HG03342 (cell line): ENCODE measurements at regions not wholly inside any gene's neighbourhood (a gene's known extent, or its start where the extent isn't known, plus 50 kb on each side); places are given as distances from the start of the nearest gene placed in this dataset.

Source experiments
- ATAC-seq: cut with Tn5 transposase; IDR thresholded peaks from one replicate; pipeline ENCODE4 v1.9.1; 2021; ENCODE audit warnings: mild to moderate bottlenecking, moderate library complexity; ENCODE audit not compliant: unreplicated experiment

DNA sequence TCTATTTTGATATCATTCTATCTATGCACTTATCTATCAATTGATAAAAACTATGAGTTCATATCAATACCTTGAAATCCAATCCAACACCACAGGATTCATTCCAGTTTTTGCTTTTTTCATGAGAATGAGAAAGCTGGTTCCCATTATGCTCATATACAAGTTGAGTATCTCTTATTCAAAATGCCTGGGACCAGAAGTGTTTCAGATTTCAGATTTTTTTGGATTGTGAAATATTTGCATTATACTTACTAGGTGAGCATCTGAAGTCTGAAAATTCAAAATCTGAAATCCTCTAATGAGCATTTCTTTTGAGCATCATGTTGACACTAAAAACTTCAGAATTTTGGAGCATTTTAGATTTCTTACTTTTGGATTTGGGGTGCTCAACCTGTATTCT lies 67.8 kb upstream of the DCBLD2 start:
- ATAC-seq, result no peak

DNA sequence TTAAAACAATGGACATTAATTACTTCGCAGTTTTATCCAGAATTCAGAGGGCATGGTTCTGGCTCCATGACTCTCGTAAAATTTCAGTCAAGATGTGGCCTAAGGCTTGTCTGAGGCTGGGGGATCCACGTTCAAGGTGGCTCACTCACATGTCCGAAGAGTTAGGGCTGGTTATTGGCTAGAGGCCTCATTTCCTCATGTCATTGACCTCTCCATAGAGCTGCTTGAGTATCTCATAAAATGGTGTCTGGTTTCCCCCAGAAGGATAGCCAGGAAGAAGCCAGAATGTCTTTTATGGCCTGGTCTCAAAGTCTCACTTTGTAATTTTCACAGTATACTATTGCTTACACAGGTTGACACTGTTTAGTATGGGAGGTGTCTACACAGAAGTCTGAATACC lies 67.3 kb upstream of the DCBLD2 start:
- ATAC-seq, result no peak

DNA sequence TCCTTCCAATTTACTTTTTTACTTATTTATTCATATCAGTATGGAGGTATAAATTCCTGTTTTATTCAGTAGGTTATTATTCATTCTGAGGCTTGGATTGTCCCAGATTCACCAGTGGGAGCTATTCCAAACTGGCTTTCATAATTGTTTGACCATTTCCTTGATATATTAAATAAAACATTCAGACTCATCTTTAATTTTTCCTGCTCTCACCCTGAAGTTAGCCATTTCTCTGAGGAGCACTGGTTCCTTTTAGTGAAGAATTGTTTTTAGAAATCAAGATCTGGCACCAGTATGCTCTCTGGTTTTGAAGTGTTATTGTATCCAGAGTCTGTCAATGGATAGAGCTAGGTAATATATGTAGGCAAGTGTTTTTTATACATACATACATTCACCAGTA lies 66.9 kb upstream of the DCBLD2 start:
- no peak for ATAC-seq

DNA sequence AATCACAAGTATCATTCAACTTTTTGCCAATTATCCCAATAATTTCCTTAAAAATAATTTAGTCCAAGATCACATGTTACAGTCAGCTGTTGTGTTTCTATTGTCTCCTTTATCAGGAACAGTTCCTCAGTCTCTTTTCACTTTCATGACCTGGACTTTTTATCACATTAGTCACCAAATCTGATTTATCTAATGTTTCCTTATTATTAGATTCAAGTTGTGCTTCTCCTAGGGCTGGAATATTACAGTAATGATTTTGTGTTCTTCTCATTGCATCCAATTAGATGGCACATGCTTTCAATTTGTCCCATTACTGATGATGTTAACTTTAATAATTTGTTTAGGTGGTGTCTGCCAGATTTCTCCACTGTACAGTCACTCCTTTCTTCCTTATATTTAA lies 66.3 kb upstream of the DCBLD2 start:
- ATAC-seq, result no peak

DNA sequence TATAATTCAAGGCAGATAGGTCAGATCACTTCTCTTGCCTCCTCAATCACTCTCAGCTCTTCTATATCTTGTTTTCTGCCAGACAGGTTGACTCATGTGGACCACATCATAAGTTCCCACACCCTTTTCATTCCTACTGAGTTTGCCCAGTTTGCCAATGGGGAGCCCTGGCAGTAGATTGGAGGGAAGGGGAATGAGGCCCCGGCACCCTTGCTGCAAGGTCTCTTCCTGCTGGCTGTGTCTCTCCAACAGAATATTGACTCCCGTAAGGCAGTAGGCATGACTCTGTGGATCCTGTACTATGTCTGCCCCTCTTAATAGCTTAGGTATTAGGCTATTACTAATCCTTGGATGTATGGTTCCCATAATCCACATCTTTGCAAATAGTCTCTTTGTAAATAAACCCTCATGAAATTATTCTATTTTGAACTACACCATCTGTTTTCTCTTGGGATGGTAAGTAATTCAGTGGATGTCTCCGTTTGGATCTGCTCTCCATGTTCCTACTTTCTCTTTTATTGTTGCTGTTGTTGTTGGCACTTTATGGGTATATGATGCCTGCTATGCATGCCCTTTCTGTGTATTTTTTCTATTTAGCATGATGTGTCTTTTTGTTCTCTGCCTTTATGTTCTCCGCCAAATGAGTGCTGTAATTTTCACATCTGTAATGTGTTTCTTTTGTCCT lies 65.5 kb upstream of the DCBLD2 start:
- ATAC-seq, result no peak

DNA sequence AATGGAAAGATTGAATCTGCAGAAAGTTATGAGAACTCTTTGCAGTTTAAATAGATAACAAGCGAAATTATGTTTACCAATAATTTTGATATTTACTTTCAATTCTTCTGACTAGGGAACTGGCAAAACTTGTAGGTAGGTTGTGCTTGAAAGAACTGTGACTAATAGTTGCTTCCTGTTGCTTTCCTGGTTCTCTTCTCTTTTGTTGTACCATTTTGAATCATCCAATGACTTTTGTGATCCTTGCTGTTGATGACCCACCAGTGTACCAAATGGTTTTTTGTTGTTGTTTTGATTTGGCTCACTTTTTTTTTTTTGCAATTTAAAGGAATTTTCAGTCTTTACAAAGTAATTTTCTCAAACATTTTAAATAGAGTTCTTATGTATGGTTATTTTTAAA lies 64.9 kb upstream of the DCBLD2 start:
- no peak for ATAC-seq

DNA sequence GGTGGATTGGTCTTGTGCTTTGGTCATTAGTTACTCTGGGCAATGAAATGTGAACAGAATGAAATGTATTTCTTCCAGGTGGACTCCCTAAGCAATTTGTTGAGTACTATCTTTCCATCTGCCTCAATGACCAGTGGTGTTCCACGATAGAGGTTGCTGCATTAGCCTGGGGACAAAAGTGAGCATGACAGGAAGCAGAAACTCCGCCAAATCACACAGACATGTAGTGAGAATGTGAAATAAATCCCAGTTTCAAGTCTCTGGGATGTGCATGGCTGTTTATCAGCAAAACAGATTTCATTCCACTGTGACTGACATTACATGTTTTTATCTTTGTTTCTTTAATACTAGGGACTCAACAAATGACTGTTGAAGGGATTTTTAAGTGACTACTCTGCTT lies 63.3 kb upstream of the DCBLD2 start:
- no peak for ATAC-seq

DNA sequence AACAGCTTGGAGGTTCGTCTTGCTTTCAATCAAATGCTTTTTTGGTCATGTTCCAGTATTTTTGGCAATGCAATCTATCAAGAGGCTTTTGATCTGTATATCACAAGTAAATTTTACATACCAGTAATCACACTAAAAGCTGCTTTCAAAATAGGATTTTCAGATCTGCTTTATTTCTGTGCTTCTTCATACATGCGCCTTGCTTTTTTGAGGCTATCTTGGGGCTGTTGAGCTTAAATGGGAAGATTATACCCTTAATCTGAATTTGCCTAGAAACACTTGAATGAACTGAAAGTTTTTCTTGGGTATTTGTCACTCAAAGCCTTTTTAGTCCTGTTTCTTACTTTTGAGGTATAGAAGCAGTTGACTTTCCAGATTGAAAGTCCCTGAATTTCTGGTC lies 62.1 kb upstream of the DCBLD2 start:
- ATAC-seq, result no peak

DNA sequence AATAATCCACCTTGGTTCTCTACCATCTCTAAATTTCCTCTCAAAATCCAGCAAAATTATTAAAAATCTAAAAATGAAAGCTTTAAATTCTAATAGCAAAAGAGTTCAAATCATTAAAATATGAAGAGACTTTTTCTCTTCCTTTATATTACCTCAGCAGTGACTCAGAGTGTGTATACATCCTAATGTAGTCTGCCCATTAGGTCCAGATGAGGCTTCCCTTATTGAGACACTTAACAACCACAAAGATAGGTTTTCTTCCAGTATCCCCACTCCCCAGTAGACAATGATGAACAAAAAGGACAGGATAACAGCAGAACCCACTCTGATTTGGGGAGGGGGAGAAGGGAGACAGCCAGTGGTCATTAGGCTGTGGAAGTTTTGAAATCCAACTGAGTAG lies 61.5 kb upstream of the DCBLD2 start:
- no peak for ATAC-seq

DNA sequence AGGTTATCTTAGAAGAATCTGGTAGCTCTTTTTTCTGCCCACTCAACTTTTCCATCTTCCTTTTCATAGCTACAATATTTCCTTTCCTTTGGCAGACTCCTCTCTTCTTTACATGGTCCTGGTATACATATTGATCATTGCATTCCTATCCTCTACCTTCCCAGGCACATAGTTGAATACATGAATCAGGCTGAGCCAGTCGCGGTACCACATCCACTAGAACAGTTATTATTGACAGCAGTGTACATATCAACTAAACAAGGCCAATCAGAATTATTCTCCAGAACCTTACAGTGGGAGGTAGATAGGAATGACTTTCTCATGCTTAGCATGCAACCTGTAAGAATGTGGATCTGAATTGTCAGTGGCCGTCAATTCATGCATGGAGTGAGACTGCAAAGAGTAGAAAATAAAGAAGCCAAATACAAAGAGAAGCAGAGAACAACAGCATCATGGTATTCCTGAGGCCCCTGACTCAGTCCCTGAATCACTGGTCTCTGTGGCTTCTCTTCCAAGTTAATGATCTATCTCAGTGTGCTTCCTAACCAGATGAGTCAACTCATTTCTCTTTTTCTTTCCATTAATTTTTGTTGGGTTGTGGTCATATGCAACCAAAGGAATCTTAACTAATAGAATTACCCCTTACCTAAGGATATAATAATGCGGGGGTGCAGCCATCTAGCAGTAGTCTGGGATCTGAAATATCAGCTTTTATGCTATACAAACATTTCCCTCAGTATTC lies 60.9 kb upstream of the DCBLD2 start:
- ATAC-seq, result no peak

DNA sequence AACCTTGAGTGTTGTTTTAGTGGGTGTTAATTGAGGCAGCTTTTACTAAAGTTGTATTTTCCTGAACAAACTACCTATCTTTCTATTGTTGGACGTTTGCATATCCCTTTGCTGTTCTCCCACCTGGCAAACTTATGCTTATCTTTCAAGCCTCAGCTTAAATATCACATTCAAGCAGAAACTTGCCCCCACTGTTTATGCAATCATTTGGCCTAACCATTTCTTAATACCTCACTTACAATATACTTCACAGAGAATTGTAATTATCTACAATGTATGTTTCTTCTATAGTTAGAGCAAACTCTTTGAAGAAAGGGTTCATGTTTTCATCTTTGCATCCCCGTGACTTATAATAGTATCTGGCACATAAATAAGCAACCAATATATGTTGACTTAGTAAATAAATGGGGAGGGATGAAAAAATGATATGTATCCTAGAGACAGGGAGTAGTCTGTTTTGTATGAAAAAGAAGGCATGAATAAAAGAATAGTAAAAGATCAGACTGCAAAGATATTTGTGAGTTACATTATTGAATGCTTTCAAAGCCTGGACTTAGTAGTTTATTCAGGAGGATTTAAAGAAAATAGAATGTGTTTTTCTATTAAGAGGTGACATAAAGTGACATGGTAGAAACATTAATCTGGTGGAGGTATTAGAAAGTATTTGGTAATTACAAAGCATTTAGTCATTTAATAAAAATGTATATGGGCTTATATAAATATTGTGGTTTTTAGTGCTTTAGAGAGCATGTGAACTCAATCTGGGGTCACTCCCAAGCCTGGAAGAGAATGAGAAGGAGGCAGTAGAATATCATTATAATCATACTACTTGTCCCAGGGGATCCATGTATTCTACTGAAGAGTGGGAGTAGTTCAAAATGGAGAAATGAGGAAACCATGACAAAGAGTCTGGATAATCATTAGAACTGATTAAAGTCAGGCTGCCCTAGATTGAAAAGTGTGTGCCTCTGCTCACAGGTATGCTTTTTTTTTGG lies 60.0 kb upstream of the DCBLD2 start:
- ATAC-seq, result no peak

DNA sequence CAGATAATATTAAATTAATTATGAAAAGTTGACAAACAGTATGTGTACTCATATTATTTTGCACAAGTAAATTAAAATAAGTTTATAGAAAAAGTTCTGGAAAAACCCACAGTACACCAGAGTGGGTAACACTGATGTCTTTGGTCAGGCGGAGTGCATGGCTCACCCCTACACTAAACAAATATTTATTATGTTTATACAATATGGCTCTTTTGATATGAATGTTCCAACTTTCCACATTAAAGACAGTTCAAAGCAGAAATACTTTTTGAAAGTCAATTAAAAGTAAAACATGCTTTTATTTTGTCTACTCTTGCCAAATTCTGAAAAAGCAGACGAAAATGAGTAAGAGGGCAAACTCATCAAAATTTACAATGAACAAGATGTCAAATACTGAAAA lies 56.2 kb upstream of the DCBLD2 start:
- ATAC-seq, result no peak

DNA sequence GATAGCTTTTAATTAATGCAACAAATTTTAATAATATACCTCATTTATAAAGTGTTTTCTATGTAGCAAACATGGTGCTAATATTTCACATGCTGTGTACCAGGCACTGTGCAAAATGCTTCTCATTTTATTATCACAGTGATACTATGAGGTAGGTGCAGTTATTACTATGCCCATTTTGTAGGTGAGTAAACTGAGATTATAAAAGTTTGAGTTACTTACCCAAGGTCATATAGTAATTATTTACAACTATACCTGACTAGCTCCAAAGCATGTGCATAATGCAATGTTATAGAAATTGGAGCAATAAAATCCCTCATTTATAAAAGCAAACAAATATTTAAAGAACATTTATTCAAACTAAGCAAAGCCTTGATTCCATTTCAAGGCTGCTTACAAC lies 54.5 kb upstream of the DCBLD2 start:
- no peak for ATAC-seq

DNA sequence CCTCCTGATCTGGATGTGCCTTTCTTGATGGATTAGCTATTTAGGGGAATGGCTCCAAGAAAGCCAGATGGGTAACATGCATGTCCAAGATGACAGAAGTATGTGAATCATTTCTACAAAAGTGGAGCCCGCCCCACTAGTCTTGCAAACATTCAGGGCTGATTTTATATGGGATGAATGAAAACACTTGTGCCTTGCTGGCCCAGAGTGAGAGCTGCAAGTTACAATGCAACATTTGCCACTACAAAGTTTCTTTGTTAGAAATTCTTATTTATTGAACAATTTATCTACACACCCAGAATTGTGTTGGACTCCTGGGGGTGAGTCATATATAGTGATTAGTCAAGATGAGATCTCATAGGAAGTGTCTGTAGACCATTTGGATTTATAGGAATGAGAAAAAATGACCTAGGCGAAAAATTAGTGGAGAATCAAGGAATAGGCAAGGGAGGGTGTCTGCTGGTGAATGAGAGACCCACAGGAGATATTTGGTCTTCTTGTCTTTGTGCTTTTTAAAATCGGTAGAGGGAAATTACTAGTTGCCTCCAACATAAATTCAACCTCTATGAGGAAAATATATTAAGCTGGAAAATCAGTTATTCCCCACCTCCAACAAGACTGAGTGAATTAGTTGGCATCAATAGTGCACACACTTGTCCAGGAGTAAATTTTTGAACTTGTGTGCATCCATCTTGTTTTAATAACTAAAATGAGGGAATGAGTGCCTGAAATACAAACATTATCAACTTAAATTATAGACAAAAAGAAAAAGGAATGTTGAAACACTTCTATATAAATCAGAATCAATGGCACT lies 53.5 kb upstream of the DCBLD2 start:
- no peak for ATAC-seq

DNA sequence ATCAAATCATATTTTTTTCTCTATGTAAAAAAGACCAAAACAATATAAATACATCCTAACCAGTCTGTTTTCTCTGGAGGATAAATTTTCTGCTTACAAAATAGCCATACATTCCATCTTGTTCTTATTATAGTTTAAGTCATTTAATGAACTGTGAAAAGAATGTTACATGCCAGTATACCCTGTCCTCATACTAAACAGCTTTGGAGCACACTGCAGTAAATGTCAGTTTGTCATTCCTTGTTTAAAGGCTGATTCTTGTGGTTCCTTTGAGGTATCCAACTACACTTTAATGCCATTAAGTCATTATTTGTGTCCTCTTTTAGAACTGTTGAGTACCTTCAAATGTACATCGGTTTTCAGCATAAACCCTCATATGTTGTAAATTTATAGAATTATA lies 52.7 kb upstream of the DCBLD2 start:
- no peak for ATAC-seq

DNA sequence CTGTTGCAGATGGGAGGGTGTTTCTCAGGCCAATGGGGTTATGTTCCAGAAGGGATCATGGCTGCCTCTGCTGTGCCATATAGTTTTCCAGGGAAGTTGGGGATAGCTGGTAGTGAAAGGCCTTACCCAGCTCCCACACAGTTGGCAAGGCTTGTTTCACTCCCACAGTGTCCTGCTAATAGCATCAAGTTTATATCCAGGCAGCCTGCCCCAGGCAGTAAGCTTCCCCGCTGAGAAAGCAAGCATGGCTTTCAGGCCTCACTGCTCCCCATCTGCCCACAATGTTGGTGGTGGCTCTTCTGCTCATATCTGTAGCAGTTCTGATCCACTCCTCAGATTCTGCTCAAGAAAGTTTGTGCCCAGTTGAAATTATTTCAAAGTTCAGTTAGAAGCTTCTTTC lies 50.9 kb upstream of the DCBLD2 start:
- no peak for ATAC-seq
